K562 (cell line): ENCODE measurements at regions not wholly inside any gene's neighbourhood (a gene's known extent, or its start where the extent isn't known, plus 50 kb on each side); places are given as distances from the start of the nearest gene placed in this dataset.

Experiments used
- BCLAF1 ChIP-seq, 2 experiments: fragments of 450-650 bp in 1 of 2; IDR thresholded peaks; 2 replicates each; pipeline ENCODE4 v1.6.1; 2011 to 2017; ENCODE audit warnings: low read depth in 2 of 2, antibody characterized with exemption in 1 of 2, borderline replicate concordance in 1 of 2, low read length in 1 of 2, mild to moderate bottlenecking in 1 of 2, mixed read lengths in 1 of 2; ENCODE audit not compliant: control insufficient read depth in 1 of 2
- BRD9 ChIP-seq: fragments of 450-650 bp; IDR thresholded peaks from 2 replicates; pipeline ENCODE4 v1.6.1; 2018; ENCODE audit warnings: low read depth; ENCODE audit not compliant: partially characterized antibody
- C11orf30 ChIP-seq: fragments of 450-650 bp; IDR thresholded peaks from 2 replicates; pipeline ENCODE4 v1.6.1; 2016; ENCODE audit warnings: low read depth, mild to moderate bottlenecking
- SMAD1 ChIP-seq: fragments of 150-350 bp; IDR thresholded peaks from 2 replicates; pipeline ENCODE4 v1.6.1; 2014; ENCODE audit warnings: low read length, low read depth; ENCODE audit not compliant: partially characterized antibody
- ZNF79 ChIP-seq: fragments of 250-450 bp; sonication (Bioruptor Pico); IDR thresholded peaks from 2 replicates; pipeline ENCODE4 v1.4.0; 2020; ENCODE audit warnings: low read depth, mild to moderate bottlenecking, moderate library complexity
- TF ChIP-seq, protein P1 (sequence below): IDR thresholded peaks from 2 replicates; pipeline ENCODE4 v1.6.1; 2014; ENCODE audit warnings: antibody characterized with exemption
- TF ChIP-seq, protein P2 (sequence below): fragments of 450-650 bp; formaldehyde crosslinking; IDR thresholded peaks from 2 replicates; pipeline ENCODE4 v1.4.0; 2020; ENCODE audit warnings: mild to moderate bottlenecking, moderate library complexity
- TF ChIP-seq, protein P3 (sequence below): fragments of 450-650 bp; IDR thresholded peaks from 2 replicates; pipeline ENCODE4 v1.6.1; 2018; ENCODE audit not compliant: partially characterized antibody

- TF ChIP-seq, protein P1, sequence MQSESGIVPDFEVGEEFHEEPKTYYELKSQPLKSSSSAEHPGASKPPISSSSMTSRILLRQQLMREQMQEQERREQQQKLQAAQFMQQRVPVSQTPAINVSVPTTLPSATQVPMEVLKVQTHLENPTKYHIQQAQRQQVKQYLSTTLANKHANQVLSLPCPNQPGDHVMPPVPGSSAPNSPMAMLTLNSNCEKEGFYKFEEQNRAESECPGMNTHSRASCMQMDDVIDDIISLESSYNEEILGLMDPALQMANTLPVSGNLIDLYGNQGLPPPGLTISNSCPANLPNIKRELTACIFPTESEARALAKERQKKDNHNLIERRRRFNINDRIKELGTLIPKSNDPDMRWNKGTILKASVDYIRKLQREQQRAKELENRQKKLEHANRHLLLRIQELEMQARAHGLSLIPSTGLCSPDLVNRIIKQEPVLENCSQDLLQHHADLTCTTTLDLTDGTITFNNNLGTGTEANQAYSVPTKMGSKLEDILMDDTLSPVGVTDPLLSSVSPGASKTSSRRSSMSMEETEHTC, result no peak
- TF ChIP-seq SMAD1, result no peak
- TF ChIP-seq, protein P2, sequence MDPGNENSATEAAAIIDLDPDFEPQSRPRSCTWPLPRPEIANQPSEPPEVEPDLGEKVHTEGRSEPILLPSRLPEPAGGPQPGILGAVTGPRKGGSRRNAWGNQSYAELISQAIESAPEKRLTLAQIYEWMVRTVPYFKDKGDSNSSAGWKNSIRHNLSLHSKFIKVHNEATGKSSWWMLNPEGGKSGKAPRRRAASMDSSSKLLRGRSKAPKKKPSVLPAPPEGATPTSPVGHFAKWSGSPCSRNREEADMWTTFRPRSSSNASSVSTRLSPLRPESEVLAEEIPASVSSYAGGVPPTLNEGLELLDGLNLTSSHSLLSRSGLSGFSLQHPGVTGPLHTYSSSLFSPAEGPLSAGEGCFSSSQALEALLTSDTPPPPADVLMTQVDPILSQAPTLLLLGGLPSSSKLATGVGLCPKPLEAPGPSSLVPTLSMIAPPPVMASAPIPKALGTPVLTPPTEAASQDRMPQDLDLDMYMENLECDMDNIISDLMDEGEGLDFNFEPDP (CRISPR knock-in tag), result no peak
- no peak for TF ChIP-seq C11orf30
- no peak for TF ChIP-seq BCLAF1 (IDR thresholded peaks at IDR 0.05; ENCODE audit: borderline replicate concordance in 1 of 2, control insufficient read depth in 1 of 2, low read depth in 2 of 2, low read length in 1 of 2)
- no peak for TF ChIP-seq ZNF79 (CRISPR knock-in tag)
- TF ChIP-seq, protein P3, sequence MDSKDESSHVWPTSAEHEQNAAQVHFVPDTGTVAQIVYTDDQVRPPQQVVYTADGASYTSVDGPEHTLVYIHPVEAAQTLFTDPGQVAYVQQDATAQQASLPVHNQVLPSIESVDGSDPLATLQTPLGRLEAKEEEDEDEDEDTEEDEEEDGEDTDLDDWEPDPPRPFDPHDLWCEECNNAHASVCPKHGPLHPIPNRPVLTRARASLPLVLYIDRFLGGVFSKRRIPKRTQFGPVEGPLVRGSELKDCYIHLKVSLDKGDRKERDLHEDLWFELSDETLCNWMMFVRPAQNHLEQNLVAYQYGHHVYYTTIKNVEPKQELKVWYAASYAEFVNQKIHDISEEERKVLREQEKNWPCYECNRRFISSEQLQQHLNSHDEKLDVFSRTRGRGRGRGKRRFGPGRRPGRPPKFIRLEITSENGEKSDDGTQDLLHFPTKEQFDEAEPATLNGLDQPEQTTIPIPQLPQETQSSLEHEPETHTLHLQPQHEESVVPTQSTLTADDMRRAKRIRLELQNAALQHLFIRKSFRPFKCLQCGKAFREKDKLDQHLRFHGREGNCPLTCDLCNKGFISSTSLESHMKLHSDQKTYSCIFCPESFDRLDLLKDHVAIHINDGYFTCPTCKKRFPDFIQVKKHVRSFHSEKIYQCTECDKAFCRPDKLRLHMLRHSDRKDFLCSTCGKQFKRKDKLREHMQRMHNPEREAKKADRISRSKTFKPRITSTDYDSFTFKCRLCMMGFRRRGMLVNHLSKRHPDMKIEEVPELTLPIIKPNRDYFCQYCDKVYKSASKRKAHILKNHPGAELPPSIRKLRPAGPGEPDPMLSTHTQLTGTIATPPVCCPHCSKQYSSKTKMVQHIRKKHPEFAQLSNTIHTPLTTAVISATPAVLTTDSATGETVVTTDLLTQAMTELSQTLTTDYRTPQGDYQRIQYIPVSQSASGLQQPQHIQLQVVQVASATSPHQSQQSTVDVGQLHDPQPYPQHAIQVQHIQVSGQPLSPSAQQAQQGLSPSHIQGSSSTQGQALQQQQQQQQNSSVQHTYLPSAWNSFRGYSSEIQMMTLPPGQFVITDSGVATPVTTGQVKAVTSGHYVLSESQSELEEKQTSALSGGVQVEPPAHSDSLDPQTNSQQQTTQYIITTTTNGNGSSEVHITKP, result no peak
- no peak for TF ChIP-seq BRD9
These were observed 331.4 kb upstream of the GOLIM4 start (continued) for GRCh38 chr3:168427156-168427555.
